HG03095 (cell line): ENCODE measurements at regions not wholly inside any gene's neighbourhood (a gene's known extent, or its start where the extent isn't known, plus 50 kb on each side); places are given as distances from the start of the nearest gene placed in this dataset.
"Not testable (repeated sequence)": the region's sequence is repeated elsewhere in the genome, so short reads cannot be mapped to it uniquely, and the experiment has no call there.

Source experiments
- ATAC-seq: cut with Tn5 transposase; IDR thresholded peaks from one replicate; pipeline ENCODE4 v1.9.1; 2021; ENCODE audit warnings: moderate library complexity; ENCODE audit not compliant: unreplicated experiment

DNA sequence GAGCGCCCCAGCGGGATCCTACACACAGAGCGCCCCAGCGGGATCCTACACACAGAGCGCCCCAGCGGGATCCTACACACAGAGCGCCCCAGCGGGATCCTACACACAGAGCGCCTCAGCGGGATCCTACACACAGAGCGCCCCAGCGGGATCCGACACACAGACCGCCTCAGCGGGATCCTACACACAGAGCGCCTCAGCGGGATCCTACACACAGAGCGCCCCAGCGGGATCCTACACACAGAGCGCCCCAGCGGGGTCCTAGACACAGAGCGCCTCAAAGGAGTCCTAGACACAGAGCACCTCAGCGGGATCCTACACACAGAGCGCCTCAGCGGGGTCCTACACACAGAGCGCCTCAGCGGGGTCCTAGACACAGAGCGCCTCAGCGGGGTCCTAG, 1352.7 kb downstream of the GATA3 start:
- ATAC-seq, result not testable (repeated sequence)

DNA sequence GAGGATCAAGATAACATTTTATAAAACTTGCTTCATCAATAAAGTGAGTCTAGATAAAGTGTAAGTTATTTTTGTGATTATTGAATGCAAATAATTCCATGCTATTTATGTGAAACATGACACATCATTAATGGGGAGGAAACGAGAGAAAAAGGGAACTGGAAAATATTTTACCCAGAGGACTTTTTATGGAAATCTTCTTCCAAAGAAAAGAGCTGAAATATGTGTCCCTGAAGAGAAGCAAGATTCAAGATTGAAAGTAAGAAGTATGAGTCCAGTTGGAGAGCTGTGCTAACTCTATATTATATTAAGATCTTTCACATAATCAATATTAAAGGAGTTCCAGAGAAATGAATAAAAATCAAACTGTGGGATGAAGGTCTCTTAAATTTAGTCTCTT, 1361.8 kb downstream of the GATA3 start:
- ATAC-seq, result no peak

DNA sequence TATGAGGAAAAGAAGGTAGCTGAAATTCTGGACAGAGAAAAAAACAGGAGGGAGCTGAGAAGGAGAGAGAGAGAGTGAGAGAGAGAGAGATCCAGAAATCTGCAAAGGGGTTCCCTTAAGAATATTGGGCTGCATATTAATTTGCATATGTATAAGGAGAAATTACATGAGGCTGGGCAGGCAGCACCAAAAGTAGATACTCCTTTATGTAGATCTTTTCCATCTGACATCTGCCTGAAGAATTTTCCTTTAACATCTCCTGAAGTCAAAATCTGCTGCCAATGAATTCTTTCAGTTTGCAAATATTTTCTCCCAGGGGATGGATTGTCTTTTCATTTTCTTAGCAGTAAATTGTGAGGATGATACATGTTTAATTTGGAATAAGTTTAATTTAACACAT, 1365.3 kb downstream of the GATA3 start:
- no peak for ATAC-seq

DNA sequence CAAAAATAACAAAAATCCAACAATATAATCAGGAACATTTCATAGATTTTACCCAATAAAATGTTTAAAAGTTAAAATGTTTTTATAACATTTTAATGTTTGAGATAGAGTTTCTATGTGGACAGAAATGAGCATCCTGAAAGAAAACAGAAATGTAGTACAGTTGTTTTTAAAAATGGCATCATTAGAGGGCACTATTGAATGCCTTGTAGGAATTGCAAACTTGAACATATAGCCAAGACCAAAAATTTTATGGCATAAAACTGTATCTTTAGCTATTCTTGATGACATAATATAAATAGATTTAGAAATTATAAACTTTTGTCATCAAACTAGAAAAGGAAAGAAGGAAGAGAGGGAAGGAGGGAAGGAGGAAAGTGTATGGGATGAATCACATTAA, 1372.7 kb downstream of the GATA3 start:
- ATAC-seq, result no peak

DNA sequence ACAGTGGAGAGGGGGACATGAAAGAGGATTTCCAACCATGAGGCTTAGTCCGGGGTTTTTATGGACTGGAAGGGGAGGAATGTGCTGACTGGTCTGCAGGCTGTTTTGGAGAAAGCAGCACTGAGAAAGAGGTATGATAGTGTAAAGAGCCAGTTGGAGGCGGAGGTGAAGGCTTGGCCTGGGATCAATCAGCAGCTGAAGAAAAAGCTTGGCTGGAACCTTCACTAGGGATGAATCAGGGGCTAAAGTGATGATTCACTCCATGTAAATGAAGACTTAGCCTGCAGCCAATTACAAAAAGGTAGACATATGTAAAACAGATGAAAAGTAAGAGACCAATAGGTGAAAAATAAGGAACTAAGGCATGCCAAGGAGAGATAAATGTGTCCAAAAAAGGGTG, 1382.6 kb downstream of the GATA3 start:
- no peak for ATAC-seq

DNA sequence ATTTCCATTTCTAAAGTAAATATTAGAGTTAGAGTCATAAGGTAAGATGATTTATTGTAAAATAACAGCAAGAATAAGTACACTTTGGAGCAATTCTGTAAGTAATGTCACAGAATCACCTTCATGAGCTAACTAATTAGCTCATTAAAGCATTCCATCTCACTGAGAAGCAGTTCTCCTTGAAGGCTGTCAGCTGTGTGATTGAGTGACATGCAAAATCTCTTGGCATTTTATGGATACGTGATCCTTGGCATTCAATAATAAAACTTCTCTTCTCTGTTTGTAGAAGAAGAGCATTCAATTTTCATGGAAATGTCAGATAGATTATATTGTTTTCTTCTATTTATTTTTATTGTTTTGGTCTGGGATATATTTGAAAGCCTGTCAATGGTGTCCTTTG, 1389.3 kb downstream of the GATA3 start:
- no peak for ATAC-seq

DNA sequence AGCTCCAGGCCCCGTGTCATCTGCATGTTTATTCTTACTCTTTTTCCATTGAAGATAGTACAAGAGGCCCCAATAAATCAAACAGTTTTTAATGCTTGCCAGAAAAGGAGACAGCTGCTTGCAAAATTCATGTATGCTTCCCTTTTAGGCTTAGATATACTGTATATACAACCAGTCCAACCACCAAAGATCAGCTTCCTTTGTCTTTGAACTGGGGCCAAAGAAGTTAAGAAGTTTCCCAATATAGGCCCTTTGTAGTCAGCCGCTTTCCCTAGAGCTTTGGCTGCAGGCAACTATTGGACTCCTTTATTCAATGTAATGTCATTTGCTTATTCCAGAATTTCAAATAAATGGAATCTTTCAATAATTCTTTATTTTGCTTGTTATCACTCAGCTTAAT, 1395.0 kb downstream of the GATA3 start:
- no peak for ATAC-seq

DNA sequence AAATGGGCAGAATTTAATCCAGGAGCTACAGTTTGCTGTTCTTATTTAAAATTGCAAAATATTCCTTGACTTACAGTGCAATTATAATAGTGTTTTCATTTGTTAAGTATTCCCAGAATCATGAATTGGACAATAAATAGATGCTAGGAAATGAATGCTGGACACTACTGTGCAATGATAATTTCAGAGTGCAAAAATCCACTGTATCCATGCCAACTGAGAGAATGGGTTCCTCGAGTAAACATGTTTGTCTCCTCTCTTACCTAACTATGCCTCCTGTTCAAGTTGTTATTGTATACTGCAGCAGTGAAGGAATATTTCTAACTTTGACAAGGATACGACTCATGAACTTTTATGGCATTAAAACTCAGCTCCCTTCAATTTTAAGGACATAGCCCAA, 1396.3 kb downstream of the GATA3 start:
- no peak for ATAC-seq

DNA sequence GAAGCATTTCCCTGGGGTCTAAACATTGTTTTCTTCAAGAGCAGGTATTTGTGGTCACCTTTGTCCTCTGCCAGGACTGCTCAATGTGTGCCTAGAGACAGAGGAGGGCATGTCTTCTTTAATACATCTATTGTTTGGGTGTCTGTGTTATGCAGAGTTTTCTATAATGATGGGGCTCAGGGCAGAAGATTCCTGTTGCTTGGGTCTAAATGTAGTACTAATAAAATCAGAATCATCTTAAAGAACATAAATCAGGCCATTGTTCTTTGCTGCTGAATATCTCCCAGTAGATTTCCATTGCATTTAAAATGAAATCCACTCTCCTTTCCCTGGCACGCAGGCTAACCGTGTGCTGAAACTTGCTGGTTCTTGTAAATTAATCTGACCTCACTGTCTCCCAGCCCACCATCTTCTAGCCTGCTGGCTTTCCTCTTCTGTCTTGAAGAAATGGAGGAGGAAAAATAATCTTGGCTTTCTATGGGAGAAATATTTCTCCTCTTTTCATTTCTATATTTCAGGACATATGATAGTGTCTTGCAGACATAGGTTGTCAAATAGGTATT, 1396.8 kb downstream of the GATA3 start:
- ATAC-seq, result no peak

DNA sequence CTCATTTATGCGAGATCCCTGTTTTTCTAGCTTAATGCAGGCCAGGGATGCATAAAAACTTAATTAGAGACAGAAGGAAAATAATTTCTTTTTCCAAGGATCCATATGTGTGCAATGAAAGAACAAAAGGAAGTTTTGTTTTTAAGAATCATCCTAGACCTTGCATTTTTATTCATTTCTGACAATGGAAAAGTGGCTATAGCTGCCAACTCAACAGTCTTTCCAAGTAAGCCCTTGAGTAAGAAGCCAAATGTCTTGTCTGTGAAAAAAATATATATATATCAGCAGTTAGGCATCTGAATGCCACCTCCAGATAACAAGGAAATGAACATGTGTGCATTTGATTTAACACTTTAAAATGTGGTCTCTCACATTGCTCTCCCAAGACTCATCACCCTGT, 1397.6 kb downstream of the GATA3 start:
- ATAC-seq, result no peak

DNA sequence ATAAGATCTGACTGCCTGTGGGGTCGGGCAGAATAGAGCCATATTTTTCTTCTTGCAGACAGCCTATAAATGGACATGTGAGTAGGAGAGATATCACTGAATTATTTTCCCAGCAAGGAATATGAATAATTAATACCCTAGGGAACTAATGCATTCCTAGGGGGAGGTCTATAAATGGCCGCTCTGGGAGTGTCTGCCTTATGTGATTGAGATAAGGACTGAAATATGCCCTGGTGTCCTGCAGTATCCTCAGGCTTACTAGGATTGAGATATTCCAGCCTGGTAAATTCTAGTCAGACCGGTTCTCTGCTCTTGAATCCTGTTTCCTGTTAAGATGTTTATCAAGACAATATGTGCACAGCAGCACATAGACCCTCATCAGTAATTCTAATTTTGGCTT, 1399.4 kb downstream of the GATA3 start:
- ATAC-seq, result not testable (repeated sequence)

DNA sequence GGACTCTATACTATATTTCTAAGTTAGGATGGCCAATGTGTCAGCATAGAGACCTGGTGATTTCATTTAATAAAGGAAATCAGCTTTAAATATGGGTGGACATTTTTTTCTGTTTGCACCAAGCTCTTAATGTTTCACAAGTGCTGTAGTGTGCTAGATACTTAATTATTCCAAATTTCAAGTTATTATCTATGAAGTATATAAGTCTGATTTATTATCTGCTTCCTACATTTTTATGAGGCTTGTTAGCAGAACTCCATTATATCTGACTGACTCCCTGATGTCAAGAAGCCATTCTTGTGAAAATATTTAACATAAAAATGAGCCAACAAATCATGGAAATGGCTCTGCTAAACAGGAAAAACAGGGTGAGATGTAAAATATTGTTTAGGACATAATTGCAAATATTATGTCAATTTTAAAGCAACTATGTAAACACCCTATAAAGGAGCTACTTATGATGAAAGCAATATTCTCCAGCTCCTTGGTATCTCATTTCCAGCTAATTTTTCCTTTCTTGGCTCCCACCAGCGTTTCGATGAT, 1415.2 kb downstream of the GATA3 start:
- no peak for ATAC-seq

DNA sequence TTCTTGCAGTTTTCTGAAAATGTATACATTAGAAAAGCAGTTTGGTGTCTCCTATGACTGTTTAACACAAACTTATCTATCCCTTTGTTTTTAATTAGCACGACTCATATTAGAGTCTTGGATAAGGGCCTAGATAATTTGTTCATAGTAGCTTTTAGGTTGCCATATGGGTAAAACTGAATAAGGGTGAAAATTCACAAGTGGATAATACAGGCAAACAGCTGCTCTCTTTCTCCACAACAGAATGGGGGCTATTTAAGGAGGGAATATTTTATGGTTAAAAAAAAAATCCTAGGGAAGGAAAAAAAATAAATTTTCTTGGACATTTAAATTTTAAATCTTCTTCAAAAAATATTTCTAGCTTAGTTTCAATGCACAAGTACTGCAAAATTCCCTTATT, 1416.1 kb downstream of the GATA3 start:
- no peak for ATAC-seq

DNA sequence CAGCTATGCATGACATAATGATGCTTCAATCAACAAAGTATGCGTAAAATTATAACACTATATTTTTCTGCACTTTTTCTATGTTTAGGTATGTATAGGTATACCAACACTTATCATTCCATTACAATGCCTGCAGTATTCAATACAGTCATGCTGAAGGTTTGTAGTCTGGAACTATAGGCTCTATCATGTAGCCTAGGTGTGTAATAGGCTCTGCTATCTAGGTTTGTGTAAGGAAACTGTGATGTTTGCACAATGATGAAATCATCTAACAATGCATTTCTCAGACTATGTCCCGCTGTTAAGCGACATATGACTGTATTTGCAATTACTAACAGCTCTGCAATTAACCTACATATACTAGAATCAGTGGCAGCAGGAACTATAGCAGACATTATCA, 1447.5 kb downstream of the GATA3 start:
- no peak for ATAC-seq

DNA sequence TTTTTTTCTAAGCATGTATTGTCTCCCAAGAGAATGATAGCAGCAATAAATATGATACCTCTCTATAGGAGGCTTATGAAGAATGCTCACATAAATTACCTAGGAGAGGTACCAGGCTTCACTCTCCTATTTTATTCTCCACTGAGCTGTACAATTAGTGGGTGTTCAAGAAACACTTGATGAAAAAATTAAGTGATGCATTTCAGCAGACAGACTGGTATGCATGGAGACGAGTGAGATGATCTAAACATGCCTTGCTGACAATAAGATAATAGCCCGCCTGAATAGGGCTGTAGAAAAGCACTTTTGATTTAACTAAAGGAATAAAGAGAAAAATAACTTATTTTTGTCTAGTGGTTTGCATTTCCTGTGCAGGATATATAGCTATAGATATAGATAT, 1449.7 kb downstream of the GATA3 start:
- no peak for ATAC-seq

DNA sequence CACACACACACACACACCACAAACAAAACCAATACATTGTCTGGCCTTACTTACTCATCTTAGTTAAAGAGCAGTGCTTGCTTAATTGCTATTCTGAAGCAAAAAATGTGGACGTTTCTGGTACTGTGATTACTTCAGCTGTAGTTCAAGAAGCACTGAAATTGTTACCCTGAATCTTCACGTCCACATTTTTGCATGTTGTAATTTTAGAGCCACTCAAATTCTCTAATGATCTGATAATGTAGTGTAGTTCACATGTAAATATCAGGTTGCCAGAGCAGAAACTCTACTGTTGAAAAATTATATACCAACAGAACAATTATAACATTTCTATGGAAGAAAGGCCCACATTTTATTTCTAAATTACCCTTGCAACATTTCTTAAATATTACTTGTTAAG, 1451.1 kb downstream of the GATA3 start:
- no peak for ATAC-seq

DNA sequence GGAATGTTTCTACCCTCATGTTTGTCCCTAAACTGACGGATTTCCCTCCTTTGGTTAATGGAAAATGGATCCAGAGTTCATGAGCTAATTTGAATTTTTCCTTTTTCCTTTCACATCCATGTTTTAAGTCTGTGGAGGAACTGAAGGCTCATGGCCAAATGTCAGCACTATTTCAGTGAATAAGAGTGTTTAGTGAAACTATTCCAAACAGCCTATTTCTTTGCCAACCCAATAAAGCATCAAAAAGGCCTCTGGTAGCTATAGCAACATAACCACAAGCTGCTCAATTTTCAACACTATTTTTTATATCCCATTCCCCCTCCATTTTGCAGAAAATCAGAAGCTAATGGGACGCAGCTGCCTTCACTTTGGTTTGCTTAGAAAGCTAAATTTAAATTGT, 1454.1 kb downstream of the GATA3 start:
- no peak for ATAC-seq

DNA sequence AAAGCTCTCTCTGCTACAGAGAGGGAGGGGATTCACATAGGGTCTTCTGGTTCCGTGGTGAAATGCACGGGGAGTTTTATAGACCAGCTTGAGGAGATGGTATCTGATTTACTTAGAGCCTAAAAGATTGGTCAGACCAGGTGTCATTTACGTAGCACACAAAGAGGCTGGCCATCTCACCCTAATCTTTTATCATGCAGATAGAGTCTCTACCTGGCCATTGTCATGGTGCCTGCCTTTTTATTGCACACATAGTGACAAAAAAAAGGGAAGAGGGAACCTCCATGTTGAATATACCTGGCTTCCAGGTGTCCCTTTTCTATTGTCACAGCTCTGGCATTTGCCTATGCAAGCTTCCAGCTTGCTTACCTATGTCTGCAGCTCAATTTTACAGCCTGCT, 1456.1 kb downstream of the GATA3 start:
- ATAC-seq, result no peak

DNA sequence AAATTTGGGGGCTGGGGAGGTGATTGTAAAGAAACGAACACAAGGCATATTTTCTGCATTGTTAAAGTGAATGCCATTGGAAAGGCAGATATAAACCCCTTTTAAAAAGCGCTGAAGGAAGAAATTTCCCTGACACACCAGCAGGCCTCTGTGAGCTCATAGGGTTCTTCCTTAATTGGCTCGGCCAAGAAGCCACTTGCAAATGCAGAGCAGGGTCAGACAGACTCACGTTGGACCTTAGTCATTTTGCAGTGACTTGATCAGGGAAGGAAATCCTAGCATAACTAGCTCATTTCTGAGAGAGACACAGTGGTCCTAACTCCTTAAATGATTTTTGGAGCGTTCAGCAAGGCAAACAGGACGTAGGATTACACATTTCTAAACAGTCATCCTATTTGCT, 1461.4 kb downstream of the GATA3 start:
- no peak for ATAC-seq

DNA sequence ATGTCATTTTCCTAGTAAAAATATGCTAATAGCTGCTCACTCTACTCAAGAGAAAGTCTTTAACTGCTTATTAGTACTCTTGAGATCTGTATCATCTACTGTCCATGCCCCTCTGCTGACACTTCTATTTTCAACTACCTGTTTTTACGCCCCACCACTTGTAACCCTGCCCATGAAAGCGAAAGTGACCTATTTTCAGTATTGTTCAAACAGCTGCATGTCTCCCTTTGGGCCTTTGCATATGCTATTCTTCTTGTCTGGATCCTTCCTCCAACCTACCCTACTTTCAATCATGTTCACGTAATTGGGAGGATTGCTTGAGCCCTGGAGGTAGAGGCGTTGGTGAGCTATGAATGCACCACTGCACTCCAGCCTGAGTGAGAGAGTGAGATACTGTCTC, 1481.3 kb downstream of the GATA3 start:
- ATAC-seq, result peak; percentile 89

DNA sequence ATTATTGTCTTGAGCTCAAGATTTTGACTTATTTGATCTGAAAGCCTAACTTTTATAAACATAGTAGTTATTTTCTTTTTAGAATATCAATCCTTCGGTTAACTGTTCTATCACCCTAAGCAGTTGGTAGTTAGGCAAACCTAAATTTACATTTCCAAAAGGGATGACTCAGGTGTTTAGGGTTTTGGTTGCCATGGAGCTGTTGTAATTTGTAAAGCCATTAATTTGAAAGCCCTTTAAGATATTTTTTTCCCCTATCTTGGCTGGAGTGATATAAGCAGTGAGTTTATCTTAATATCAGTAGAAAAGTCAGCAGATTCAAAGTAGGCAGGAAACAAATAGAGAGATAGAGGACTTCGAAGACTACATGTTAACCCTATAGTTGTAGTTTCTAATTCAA, 1472.6 kb upstream of the CELF2 start:
- no peak for ATAC-seq

DNA sequence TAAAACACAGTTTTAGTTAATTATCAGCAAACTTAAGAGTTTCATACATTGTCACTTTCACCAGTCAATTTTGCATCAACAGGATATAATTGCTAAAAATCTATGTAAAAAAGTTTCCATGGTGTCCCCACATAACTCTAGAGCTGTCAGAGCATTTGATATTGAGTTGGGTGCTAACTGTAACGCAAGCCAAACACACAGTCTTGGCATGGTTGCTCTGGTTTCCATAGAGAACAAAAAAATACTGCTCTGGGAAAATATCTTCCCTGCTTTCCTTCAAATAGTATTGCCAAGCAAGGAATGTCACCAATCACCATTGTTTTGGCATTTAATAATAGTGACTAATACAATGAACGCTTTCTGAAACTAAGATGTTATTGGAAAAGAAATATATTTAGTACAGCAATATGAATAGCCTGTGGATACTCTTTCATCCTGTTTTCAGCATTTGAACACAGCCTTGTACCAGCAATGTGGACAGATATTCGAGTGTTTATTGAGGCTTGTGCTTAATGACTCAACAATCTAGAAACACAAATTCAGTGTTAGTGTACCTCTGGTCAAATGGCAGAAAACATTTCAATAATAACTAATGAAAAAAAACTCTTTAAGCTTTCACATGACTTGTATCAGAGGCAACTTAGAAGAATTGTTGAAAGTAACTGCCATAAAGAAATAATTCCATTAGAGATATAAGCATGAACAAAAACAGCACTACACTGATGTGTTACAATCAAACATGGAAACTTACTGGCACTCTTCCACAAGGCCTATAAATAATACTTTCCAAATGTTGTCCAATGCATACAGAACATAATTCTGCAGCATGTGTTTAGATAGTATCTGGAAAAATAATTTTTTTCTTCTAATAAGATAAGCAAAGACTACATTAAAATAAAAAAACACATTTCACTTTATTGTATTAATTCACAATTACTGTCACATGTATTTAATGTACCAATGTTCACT, 1469.5 kb upstream of the CELF2 start:
- ATAC-seq, result no peak
